ENCODE measurements at regions not wholly inside any gene's neighbourhood (a gene's known extent, or its start where the extent isn't known, plus 50 kb on each side); places are given as distances from the start of the nearest gene placed in this dataset.

DNA sequence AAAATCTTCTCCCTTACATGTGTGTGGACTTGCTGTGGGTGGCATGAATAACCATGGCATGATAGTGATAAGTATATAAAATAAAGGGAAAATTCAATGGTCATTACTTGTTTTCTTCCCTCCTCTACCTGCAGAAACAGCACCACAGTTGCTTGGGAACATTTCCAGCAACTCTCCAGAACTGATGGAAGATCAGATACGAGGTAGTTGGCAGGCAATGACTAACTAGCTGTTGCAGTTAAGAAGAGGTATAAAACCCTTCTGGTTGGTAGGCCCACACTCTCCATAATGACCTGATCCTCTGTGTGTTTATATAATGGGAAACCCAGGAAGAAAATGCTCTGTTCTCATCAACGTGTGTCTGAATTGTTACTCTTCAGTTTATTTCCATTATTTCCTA, 185.9 kb downstream of the SYK start:
- no peak overlapping the region for H3K27ac Mint-ChIP-seq
- no peak overlapping the region for H3K4me3 Mint-ChIP-seq
- DNase-seq (ENCODE audit: low spot score), result no peak
- H3K27me3 Mint-ChIP-seq (ENCODE audit: insufficient read depth), result peaks cover 13% of the 10 kb centered on the region
- H3K36me3 Mint-ChIP-seq (ENCODE audit: low read depth), result no peaks in the 10 kb centered on the region
- intact Hi-C loops (cut with micrococcal nuclease), result no loop called here
- H3K9me3 Mint-ChIP-seq, result no peaks in the 10 kb centered on the region
- H3K4me1 Mint-ChIP-seq (ENCODE audit: low read depth), result no peaks in the 10 kb centered on the region

- Mint-ChIP-seq H3K36me3 (ENCODE audit: low read depth) (no peaks in the 10 kb centered on the region), H3K27ac (no peak overlapping the region), H3K9me3 (no peaks in the 10 kb centered on the region), H3K27me3 (ENCODE audit: insufficient read depth) (peaks cover 13% of the 10 kb centered on the region), H3K4me3 (no peak overlapping the region), H3K4me1 (ENCODE audit: low read depth) (no peaks in the 10 kb centered on the region)
- no peak for DNase-seq (ENCODE audit: low spot score)
- intact Hi-C loops (cut with micrococcal nuclease), result no loop called here
Observed at GRCh38 chr9:90988318-90988717, 186.7 kb downstream of the SYK start.

DNA sequence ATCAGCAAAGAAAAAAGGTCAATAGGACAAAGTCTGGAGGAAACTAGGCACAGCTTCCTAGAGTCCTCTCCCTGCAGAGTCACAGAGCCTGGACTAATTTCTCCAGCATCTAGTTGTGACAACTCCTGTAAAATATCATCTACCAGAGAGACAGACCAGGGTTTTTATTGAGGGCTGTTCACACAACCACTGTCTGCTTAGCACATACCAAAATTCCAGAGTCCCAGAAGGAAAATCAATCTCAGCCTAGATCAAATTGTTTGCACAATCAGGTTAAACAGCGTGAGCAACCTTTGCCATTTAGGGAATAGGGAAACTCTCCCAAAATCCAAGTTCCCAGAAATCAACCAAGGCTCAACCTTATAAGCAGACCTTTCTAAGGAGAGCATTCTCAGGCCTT, 190.3 kb downstream of the SYK start:
- Mint-ChIP-seq H3K27me3 (ENCODE audit: insufficient read depth) (peaks cover 13% of the 10 kb centered on the region), H3K36me3 (ENCODE audit: low read depth) (no peaks in the 10 kb centered on the region), H3K4me1 (ENCODE audit: low read depth) (no peaks in the 10 kb centered on the region), H3K9me3 (no peaks in the 10 kb centered on the region), H3K27ac (no peak overlapping the region), H3K4me3 (no peak overlapping the region)
- no peak for DNase-seq (ENCODE audit: low spot score)
- intact Hi-C loops (cut with micrococcal nuclease), result no loop called here

GRCh38 chr9:90995516-90995915, 193.9 kb downstream of the SYK start:
- no peak for DNase-seq (ENCODE audit: low spot score)
- Mint-ChIP-seq H3K4me1 (ENCODE audit: low read depth) (no peaks in the 10 kb centered on the region), H3K27ac (no peak overlapping the region), H3K9me3 (no peaks in the 10 kb centered on the region), H3K36me3 (ENCODE audit: low read depth) (no peaks in the 10 kb centered on the region), H3K4me3 (no peak overlapping the region), H3K27me3 (ENCODE audit: insufficient read depth) (peaks cover 8% of the 10 kb centered on the region)
- intact Hi-C loops (cut with micrococcal nuclease), result no loop called here

GRCh38 chr9:90996154-90997065, 194.8 kb downstream of the SYK start:
- DNase-seq (ENCODE audit: low spot score), result no peak
- Mint-ChIP-seq H3K9me3 (no peaks in the 10 kb centered on the region), H3K27me3 (ENCODE audit: insufficient read depth) (peaks cover 8% of the 10 kb centered on the region), H3K4me3 (no peak overlapping the region), H3K27ac (no peak overlapping the region), H3K4me1 (ENCODE audit: low read depth) (no peaks in the 10 kb centered on the region), H3K36me3 (ENCODE audit: low read depth) (no peaks in the 10 kb centered on the region)
- intact Hi-C loops (cut with micrococcal nuclease), result no loop called here

DNA sequence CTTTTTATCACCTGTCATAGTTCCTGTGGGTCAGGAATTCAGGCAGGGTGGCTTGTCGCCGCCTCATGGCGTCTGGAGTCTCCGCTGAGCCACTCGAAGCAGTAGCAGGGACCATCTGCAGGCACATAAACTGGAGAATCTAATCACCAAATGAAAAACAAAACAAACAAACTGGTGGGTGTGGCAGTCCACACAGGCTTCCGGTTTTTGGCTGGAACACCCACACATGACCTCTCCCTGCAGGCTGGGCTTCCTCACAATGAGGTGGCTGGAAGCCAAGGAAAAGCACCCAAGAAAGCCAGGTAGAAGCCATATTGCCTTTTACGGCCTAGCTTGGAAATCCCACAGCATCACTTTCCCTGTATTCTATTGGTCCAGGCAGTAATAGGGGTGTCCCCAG, 197.0 kb downstream of the SYK start:
- Mint-ChIP-seq H3K27me3 (ENCODE audit: insufficient read depth) (no peaks in the 10 kb centered on the region), H3K4me1 (ENCODE audit: low read depth) (no peaks in the 10 kb centered on the region), H3K36me3 (ENCODE audit: low read depth) (no peaks in the 10 kb centered on the region), H3K9me3 (no peaks in the 10 kb centered on the region), H3K27ac (no peak overlapping the region), H3K4me3 (no peak overlapping the region)
- intact Hi-C loops (cut with micrococcal nuclease), result no loop called here
- no peak for DNase-seq (ENCODE audit: low spot score)

DNA sequence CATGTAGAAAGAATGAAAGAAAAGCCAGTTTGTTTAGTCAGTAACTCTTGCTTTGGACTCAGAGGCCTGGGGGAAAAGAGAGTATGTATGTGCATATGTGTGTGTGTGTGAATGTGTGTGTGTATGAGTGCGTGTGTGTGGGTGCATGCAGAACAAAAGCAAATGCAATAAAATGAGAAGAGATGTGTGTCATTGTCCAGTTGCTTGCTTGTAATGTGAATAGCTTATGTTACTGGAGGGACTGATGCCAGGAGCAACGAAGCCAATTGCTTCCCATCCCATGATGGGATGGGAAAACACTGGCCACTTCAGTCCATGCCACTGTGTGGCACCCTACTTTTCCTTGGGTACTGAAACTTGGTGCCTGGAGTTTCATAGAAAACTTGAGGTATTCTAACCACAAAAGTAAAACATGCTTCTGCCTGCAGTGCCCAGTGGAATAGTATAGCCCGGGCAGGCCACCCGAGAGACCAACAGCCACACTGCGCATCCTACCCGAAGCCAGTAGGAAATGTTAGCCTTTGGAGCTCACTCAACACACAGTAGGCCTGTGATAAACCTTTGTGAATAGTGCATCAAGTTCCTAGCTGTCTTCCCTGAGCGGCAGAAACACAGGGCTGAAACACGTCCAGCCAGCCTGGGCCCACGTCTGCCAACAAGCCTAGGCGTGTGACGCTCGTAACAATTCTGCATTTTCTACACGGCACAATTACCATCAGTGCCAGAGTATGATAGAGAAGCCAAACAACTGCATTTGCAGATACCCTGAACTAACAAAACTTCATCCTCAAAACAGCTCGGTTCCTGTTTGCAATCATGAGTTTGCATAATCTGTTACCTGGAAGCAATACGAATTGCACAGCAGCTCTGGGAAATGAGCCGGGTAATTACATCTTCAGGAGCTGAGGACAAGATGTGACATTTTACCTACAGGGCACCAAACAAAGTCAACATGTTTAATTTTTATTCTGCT, 198.1 kb downstream of the SYK start:
- H3K4me3 Mint-ChIP-seq, result no peak overlapping the region
- no peaks in the 10 kb centered on the region for H3K9me3 Mint-ChIP-seq
- no peak for DNase-seq (ENCODE audit: low spot score)
- H3K27ac Mint-ChIP-seq, result no peak overlapping the region
- no peaks in the 10 kb centered on the region for H3K27me3 Mint-ChIP-seq (ENCODE audit: insufficient read depth)
- H3K4me1 Mint-ChIP-seq (ENCODE audit: low read depth), result no peaks in the 10 kb centered on the region
- H3K36me3 Mint-ChIP-seq (ENCODE audit: low read depth), result no peaks in the 10 kb centered on the region
- intact Hi-C loops (cut with micrococcal nuclease), result no loop called here

GRCh38 chr9:91001146-91001611, 199.6 kb downstream of the SYK start:
- Mint-ChIP-seq H3K4me1 (ENCODE audit: low read depth) (no peaks in the 10 kb centered on the region), H3K9me3 (no peaks in the 10 kb centered on the region), H3K36me3 (ENCODE audit: low read depth) (no peaks in the 10 kb centered on the region), H3K4me3 (no peak overlapping the region), H3K27ac (no peak overlapping the region), H3K27me3 (ENCODE audit: insufficient read depth) (peaks cover 2% of the 10 kb centered on the region)
- DNase-seq (ENCODE audit: low spot score), result no peak
- intact Hi-C loops (cut with micrococcal nuclease), result no loop called here

- H3K27me3 Mint-ChIP-seq (ENCODE audit: insufficient read depth), result peaks cover 3% of the 10 kb centered on the region
- H3K4me1 Mint-ChIP-seq (ENCODE audit: low read depth), result no peaks in the 10 kb centered on the region
- intact Hi-C loops (cut with micrococcal nuclease), result no loop called here
Observed at GRCh38 chr9:91004484-91004883, 202.9 kb downstream of the SYK start.

GRCh38 chr9:91004992-91005391, 203.4 kb downstream of the SYK start:
- peaks cover 3% of the 10 kb centered on the region for H3K27me3 Mint-ChIP-seq (ENCODE audit: insufficient read depth)

More at GRCh38 chr9:91004484-91004883, 202.9 kb downstream of the SYK start:
- DNase-seq (ENCODE audit: low spot score), result no peak
- H3K9me3 Mint-ChIP-seq, result no peaks in the 10 kb centered on the region
- no peak overlapping the region for H3K4me3 Mint-ChIP-seq
- H3K27ac Mint-ChIP-seq, result no peak overlapping the region
- no peaks in the 10 kb centered on the region for H3K36me3 Mint-ChIP-seq (ENCODE audit: low read depth)

DNA sequence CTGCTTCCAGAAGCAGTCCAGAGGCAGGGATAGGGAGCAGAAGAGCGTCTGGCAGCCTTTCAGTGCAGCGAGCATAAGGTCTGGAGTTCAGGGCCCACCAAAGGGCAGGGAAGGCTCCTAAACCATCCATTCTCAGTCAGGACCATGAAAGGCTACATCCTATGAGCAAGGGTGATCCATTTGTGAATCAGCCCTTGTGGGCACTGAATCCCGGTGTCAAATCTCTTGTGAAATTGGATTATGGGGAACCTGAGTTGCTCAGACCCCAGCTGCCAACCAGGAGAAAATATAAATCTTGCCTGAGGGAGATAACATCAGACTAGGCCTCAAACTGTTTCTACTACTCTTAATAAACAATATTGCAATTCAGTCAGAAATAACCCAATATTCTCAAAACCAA, 204.4 kb downstream of the SYK start:
- no peak for DNase-seq (ENCODE audit: low spot score)
- intact Hi-C loops (cut with micrococcal nuclease), result no loop called here
- H3K27me3 Mint-ChIP-seq (ENCODE audit: insufficient read depth), result peaks cover 3% of the 10 kb centered on the region
- H3K4me3 Mint-ChIP-seq, result no peak overlapping the region
- no peaks in the 10 kb centered on the region for H3K4me1 Mint-ChIP-seq (ENCODE audit: low read depth)
- H3K36me3 Mint-ChIP-seq (ENCODE audit: low read depth), result no peaks in the 10 kb centered on the region
- no peak overlapping the region for H3K27ac Mint-ChIP-seq
- H3K9me3 Mint-ChIP-seq, result no peaks in the 10 kb centered on the region

More at GRCh38 chr9:91004992-91005391, 203.4 kb downstream of the SYK start:
- Mint-ChIP-seq H3K27ac (no peak overlapping the region), H3K9me3 (no peaks in the 10 kb centered on the region), H3K36me3 (ENCODE audit: low read depth) (no peaks in the 10 kb centered on the region), H3K4me3 (no peak overlapping the region), H3K4me1 (ENCODE audit: low read depth) (no peaks in the 10 kb centered on the region)
- intact Hi-C loops (cut with micrococcal nuclease), result no loop called here
- DNase-seq (ENCODE audit: low spot score), result no peak

DNA sequence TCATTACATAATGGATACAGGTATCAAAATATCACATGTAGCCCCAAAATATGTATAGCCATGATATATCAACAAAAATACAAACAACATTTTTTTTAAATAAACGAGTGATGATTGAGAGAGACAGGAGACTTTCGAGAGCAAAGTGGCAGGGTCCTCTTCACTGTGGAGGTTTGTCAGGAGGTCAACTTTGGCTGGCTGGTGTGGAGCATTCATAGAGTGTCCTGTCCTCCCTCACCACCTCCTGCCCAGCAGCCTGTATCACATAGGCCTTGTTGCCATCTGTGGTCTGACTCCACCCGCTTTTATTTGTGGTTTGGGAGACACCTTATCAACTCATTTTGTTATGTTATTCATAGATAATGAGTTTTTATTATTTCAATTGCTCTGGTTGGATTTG, 206.9 kb downstream of the SYK start:
- intact Hi-C loops (cut with micrococcal nuclease), result no loop called here
- no peak overlapping the region for H3K4me3 Mint-ChIP-seq
- peaks cover 2% of the 10 kb centered on the region for H3K36me3 Mint-ChIP-seq (ENCODE audit: low read depth)
- peaks cover 9% of the 10 kb centered on the region for H3K4me1 Mint-ChIP-seq (ENCODE audit: low read depth)
- DNase-seq (ENCODE audit: low spot score), result no peak
- H3K27me3 Mint-ChIP-seq (ENCODE audit: insufficient read depth), result peaks cover 3% of the 10 kb centered on the region
- no peak overlapping the region for H3K27ac Mint-ChIP-seq
- H3K9me3 Mint-ChIP-seq, result peaks cover 12% of the 10 kb centered on the region

DNA sequence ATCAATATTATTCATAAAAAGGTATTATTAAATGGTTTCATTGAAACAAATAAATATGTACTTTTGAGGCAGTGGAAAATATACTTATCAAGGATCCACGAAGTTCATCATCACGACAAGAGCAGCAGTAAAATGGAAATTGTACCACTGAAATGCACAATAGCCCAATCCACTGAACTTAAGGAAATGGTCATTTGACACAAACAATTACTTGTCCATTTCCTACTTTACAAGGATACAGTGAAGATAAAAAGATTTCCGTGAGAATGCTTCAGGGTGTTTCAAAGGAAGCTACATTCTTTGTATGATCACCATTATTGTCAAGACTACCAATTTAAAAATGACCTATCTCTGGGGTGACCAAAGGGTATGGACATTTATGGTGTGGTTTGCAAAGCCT, 210.3 kb downstream of the SYK start:
- H3K9me3 Mint-ChIP-seq, result peaks cover 12% of the 10 kb centered on the region
- H3K4me1 Mint-ChIP-seq (ENCODE audit: low read depth), result peaks cover 9% of the 10 kb centered on the region
- H3K27me3 Mint-ChIP-seq (ENCODE audit: insufficient read depth), result peaks cover 3% of the 10 kb centered on the region
- no peak overlapping the region for H3K27ac Mint-ChIP-seq
- DNase-seq (ENCODE audit: low spot score), result no peak
- no peak overlapping the region for H3K4me3 Mint-ChIP-seq
- intact Hi-C loops (cut with micrococcal nuclease), result no loop called here
- peaks cover 2% of the 10 kb centered on the region for H3K36me3 Mint-ChIP-seq (ENCODE audit: low read depth)

Measured in activated T-helper 1 cell treated with anti-CD3 and anti-CD28 coated beads, Interleukin-12 subunit alpha, Interleukin-12 subunit beta, Interleukin-2, Interleukin-4 antibody, amounts not matched to agents 30 ng/mL and 10 ng/mL and 1 ng/mL, durations not matched to agents 14 hours and 24 hours and 36 hours (primary cell).